ENCODE measurements at regions not wholly inside any gene's neighbourhood (a gene's known extent, or its start where the extent isn't known, plus 50 kb on each side); places are given as distances from the start of the nearest gene placed in this dataset.

- TF ChIP-seq ZSCAN22 (CRISPR knock-in tag; IDR thresholded peaks at IDR 0.05) (no peak), KLF9 (CRISPR knock-in tag; IDR thresholded peaks at IDR 0.05; ENCODE audit: low read depth) (no peak), SP4 (CRISPR knock-in tag; IDR thresholded peaks at IDR 0.05) (no peak), TCF7 (IDR thresholded peaks at IDR 0.05; ENCODE audit: low read depth) (no peak), TCF7L2 (IDR thresholded peaks at IDR 0.05; ENCODE audit: low read depth, low read length) (no peak), BHLHE40 (IDR thresholded peaks at IDR 0.05; ENCODE audit: low read length) (no peak)
- TF ChIP-seq, protein P1, sequence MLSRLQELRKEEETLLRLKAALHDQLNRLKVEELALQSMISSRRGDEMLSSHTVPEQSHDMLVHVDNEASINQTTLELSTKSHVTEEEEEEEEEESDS (CRISPR knock-in tag; IDR thresholded peaks at IDR 0.05; ENCODE audit: borderline replicate concordance) = no peak
- TF ChIP-seq, protein P2, sequence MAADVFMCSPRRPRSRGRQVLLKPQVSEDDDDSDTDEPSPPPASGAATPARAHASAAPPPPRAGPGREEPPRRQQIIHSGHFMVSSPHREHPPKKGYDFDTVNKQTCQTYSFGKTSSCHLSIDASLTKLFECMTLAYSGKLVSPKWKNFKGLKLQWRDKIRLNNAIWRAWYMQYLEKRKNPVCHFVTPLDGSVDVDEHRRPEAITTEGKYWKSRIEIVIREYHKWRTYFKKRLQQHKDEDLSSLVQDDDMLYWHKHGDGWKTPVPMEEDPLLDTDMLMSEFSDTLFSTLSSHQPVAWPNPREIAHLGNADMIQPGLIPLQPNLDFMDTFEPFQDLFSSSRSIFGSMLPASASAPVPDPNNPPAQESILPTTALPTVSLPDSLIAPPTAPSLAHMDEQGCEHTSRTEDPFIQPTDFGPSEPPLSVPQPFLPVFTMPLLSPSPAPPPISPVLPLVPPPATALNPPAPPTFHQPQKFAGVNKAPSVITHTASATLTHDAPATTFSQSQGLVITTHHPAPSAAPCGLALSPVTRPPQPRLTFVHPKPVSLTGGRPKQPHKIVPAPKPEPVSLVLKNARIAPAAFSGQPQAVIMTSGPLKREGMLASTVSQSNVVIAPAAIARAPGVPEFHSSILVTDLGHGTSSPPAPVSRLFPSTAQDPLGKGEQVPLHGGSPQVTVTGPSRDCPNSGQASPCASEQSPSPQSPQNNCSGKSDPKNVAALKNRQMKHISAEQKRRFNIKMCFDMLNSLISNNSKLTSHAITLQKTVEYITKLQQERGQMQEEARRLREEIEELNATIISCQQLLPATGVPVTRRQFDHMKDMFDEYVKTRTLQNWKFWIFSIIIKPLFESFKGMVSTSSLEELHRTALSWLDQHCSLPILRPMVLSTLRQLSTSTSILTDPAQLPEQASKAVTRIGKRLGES (CRISPR knock-in tag; IDR thresholded peaks at IDR 0.05; ENCODE audit: borderline replicate concordance) = no peak
- TF ChIP-seq, protein P3, sequence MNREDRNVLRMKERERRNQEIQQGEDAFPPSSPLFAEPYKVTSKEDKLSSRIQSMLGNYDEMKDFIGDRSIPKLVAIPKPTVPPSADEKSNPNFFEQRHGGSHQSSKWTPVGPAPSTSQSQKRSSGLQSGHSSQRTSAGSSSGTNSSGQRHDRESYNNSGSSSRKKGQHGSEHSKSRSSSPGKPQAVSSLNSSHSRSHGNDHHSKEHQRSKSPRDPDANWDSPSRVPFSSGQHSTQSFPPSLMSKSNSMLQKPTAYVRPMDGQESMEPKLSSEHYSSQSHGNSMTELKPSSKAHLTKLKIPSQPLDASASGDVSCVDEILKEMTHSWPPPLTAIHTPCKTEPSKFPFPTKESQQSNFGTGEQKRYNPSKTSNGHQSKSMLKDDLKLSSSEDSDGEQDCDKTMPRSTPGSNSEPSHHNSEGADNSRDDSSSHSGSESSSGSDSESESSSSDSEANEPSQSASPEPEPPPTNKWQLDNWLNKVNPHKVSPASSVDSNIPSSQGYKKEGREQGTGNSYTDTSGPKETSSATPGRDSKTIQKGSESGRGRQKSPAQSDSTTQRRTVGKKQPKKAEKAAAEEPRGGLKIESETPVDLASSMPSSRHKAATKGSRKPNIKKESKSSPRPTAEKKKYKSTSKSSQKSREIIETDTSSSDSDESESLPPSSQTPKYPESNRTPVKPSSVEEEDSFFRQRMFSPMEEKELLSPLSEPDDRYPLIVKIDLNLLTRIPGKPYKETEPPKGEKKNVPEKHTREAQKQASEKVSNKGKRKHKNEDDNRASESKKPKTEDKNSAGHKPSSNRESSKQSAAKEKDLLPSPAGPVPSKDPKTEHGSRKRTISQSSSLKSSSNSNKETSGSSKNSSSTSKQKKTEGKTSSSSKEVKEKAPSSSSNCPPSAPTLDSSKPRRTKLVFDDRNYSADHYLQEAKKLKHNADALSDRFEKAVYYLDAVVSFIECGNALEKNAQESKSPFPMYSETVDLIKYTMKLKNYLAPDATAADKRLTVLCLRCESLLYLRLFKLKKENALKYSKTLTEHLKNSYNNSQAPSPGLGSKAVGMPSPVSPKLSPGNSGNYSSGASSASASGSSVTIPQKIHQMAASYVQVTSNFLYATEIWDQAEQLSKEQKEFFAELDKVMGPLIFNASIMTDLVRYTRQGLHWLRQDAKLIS (CRISPR knock-in tag; IDR thresholded peaks at IDR 0.05) = no peak
These were observed 157.3 kb downstream of the AASDH start (continued) for GRCh38 chr4:56229947-56230346.

Measured in HepG2 (cell line).